OCI-LY7 (cell line): ENCODE measurements at regions not wholly inside any gene's neighbourhood (a gene's known extent, or its start where the extent isn't known, plus 50 kb on each side); places are given as distances from the start of the nearest gene placed in this dataset.

Source experiments
- CTCF ChIP-seq: fragments of 200-600 bp; sonication (generic); conservative IDR thresholded peaks from 2 replicates; pipeline ENCODE4 v1.5.1; 2014; ENCODE audit warnings: mild to moderate bottlenecking, antibody characterized with exemption, low read length, moderate library complexity, mixed read lengths
- EZH2phosphoT487 ChIP-seq: fragments of 200-600 bp; sonication (generic); IDR thresholded peaks from 2 replicates; pipeline ENCODE4 v1.6.1; 2018; ENCODE audit warnings: low read depth, borderline replicate concordance, mild to moderate bottlenecking, mixed run types, antibody characterized with exemption, low read length, moderate library complexity, mixed read lengths

- TF ChIP-seq CTCF (peak; percentile 59), EZH2phosphoT487 (no peak)
Measured at GRCh38 chr1:181910905-181911304, 150.6 kb downstream of the ZNF648 start.
